ENCODE measurements at regions not wholly inside any gene's neighbourhood (a gene's known extent, or its start where the extent isn't known, plus 50 kb on each side); places are given as distances from the start of the nearest gene placed in this dataset.

GRCh38 chr10:71070741-71071140 is 141.6 kb upstream of the UNC5B start:
- Histone ChIP-seq H4K91ac (ENCODE audit: insufficient read depth, low read depth, low read length) (no peak overlapping the region), H3K4me1 (ENCODE audit: control insufficient read depth, insufficient read depth, low read length) (no peaks in the 10 kb centered on the region), H4K20me1 (ENCODE audit: insufficient read depth, low read length) (no peaks in the 10 kb centered on the region), H2BK5ac (ENCODE audit: low read depth, low read length, poor library complexity, severe bottlenecking) (no peak overlapping the region), H4K5ac (ENCODE audit: low read depth, low read length) (no peak overlapping the region), H2AFZ (replicated peaks; ENCODE audit: low read length, poor library complexity) (no peak overlapping the region), H3K36me3 (ENCODE audit: control insufficient read depth, insufficient read depth, low read length) (no peaks in the 10 kb centered on the region), H4K8ac (ENCODE audit: low read depth in 2 of 2, low read length in 2 of 2) (no peak overlapping the region), H3K4me2 (ENCODE audit: low read depth, low read length) (no peak overlapping the region), H3K27me3 (ENCODE audit: control insufficient read depth, insufficient read depth, low read length) (peaks cover 44% of the 10 kb centered on the region), H3K56ac (ENCODE audit: extremely low read depth, insufficient read depth, low read length) (no peak overlapping the region), H3K4me3 (ENCODE audit: insufficient read depth, low read depth, low read length) (no peak overlapping the region), H3K18ac (ENCODE audit: low read depth, low read length) (no peak overlapping the region), H3K79me1 (ENCODE audit: low read depth in 1 of 2, low read length in 2 of 2) (no peaks in the 10 kb centered on the region), H2BK20ac (ENCODE audit: low read depth, low read length) (no peak overlapping the region), H2AK9ac (replicated peaks; ENCODE audit: low read depth, low read length, poor library complexity) (no peak overlapping the region), H3K9me1 (ENCODE audit: insufficient read depth, low read length) (no peaks in the 10 kb centered on the region), H3K27ac (ENCODE audit: insufficient read depth, low read length) (no peak overlapping the region), H2BK120ac (ENCODE audit: low read depth, low read length) (no peak overlapping the region), H3K14ac (replicated peaks; ENCODE audit: low read depth, low read length) (no peak overlapping the region), H2BK15ac (ENCODE audit: low read depth, low read length) (no peak overlapping the region), H3K4ac (ENCODE audit: low read depth, low read length) (no peak overlapping the region), H2AK5ac (ENCODE audit: low read depth, low read length) (no peak overlapping the region), H3K9ac (ENCODE audit: low read depth, low read length) (no peak overlapping the region), H3K9me3 (ENCODE audit: control insufficient read depth, insufficient read depth, low read length) (no peaks in the 10 kb centered on the region), H3K23ac (ENCODE audit: low read depth, low read length) (no peak overlapping the region)
- dilution Hi-C loops (cut with HindIII; ENCODE audit: low sequenced_read_pairs, unreplicated experiment) = no loop called here
- ATAC-seq (ENCODE audit: low read depth) (no peak), DNase-seq (no peak)
- CTCF ChIA-PET = no interaction called here
- intact Hi-C loops (cut with micrococcal nuclease) = no loop called here
- no TSS peak for BruUV-seq (replicated peaks)
- POLR2A ChIA-PET (ENCODE audit: unreplicated experiment) = no interaction called here
- no peak for TF ChIP-seq CHD1 (IDR thresholded peaks at IDR 0.05; ENCODE audit: low read depth, low read length)
- TF ChIP-seq, protein P1, sequence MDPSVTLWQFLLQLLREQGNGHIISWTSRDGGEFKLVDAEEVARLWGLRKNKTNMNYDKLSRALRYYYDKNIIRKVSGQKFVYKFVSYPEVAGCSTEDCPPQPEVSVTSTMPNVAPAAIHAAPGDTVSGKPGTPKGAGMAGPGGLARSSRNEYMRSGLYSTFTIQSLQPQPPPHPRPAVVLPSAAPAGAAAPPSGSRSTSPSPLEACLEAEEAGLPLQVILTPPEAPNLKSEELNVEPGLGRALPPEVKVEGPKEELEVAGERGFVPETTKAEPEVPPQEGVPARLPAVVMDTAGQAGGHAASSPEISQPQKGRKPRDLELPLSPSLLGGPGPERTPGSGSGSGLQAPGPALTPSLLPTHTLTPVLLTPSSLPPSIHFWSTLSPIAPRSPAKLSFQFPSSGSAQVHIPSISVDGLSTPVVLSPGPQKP (IDR thresholded peaks at IDR 0.05; ENCODE audit: borderline replicate concordance, low read depth, low read length) = no peak
- TF ChIP-seq CTCF (conservative IDR thresholded peaks at IDR 0.05; ENCODE audit: low read depth, low read length) = no peak
- no peak for TF ChIP-seq MAZ (IDR thresholded peaks at IDR 0.05; ENCODE audit: borderline replicate concordance, low read depth, low read length)
- no peak for TF ChIP-seq SMC3 (IDR thresholded peaks at IDR 0.05; ENCODE audit: low read depth, low read length)
- TF ChIP-seq BHLHE40 (IDR thresholded peaks at IDR 0.05; ENCODE audit: low read depth, low read length) = no peak
- TF ChIP-seq MXI1 (IDR thresholded peaks at IDR 0.05; ENCODE audit: borderline replicate concordance, low read depth, low read length) = no peak
- in situ Hi-C loops (cut with MboI; ENCODE audit: low sequenced_read_pairs) = no loop called here
- WGBS, 2 experiments (ENCODE audit: extremely low coverage in 2 of 2, insufficient read length in 1 of 2) = no CpG with 5 or more reads among the region's 2 CpGs

Measured in IMR-90 (cell line).